GM12874 (cell line): ENCODE measurements at regions not wholly inside any gene's neighbourhood (a gene's known extent, or its start where the extent isn't known, plus 50 kb on each side); places are given as distances from the start of the nearest gene placed in this dataset.

Experiments
- TF ChIP-seq, protein P1 (sequence below): IDR thresholded peaks from 2 replicates; pipeline ENCODE4 v1.5.1; 2011; ENCODE audit warnings: low read depth, mild to moderate bottlenecking, control low read depth, low read length, moderate library complexity; ENCODE audit not compliant: insufficient read depth

DNA sequence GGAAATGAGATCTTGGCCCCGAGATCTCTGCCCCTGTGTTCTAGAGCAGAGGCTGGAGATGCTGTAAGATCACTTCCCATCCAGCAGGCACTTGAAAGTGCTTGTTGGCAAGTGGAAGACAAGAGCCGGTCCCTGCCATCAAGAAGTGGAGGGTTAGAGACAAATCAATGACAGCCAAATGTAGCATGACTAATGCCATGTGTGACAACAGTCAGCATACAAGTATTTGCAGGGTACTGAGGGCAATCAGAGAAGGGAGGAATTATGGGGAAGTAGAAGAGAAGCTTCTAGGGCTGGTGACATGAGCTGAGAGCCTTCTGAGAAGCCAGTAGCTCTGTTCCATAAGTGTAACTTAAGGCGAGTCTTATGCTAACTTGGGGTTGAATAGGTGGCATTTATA, 58.6 kb downstream of the TMEM17 start:
- TF ChIP-seq, protein P1, sequence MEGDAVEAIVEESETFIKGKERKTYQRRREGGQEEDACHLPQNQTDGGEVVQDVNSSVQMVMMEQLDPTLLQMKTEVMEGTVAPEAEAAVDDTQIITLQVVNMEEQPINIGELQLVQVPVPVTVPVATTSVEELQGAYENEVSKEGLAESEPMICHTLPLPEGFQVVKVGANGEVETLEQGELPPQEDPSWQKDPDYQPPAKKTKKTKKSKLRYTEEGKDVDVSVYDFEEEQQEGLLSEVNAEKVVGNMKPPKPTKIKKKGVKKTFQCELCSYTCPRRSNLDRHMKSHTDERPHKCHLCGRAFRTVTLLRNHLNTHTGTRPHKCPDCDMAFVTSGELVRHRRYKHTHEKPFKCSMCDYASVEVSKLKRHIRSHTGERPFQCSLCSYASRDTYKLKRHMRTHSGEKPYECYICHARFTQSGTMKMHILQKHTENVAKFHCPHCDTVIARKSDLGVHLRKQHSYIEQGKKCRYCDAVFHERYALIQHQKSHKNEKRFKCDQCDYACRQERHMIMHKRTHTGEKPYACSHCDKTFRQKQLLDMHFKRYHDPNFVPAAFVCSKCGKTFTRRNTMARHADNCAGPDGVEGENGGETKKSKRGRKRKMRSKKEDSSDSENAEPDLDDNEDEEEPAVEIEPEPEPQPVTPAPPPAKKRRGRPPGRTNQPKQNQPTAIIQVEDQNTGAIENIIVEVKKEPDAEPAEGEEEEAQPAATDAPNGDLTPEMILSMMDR, result no peak

GRCh38 chr2:62446491-62446890, 59.5 kb downstream of the TMEM17 start:
- TF ChIP-seq, protein P1, result no peak

GRCh38 chr2:62443886-62444285, 62.1 kb downstream of the TMEM17 start:
- TF ChIP-seq, protein P1, result no peak

GRCh38 chr2:62443471-62443870, 62.5 kb downstream of the TMEM17 start:
- TF ChIP-seq, protein P1, result no peak

DNA sequence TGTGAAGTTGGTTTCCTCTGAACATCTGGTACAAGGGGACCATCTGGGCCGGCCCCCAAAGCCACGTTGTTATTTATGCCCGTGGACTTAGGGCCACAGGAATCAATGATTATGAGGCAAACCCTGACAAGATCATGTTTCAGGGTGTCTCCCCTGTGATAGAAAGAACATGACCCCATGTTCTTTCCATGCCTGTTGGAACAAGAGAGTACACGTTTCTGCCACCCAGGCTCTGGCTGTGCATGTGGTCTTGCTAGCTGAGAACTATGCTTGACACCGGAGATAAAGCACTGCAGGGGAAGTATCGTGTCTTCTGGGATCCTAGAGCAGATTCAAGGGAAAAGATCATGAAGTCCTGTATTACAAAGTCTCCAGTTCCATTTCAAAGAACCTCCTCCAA, 64.2 kb downstream of the TMEM17 start:
- TF ChIP-seq, protein P1, result no peak

GRCh38 chr2:62441421-62441820, 64.6 kb downstream of the TMEM17 start:
- TF ChIP-seq, protein P1, result no peak

- TF ChIP-seq, protein P1, result no peak
Observed at GRCh38 chr2:62440281-62440946, 65.6 kb downstream of the TMEM17 start.
